ENCODE measurements at regions not wholly inside any gene's neighbourhood (a gene's known extent, or its start where the extent isn't known, plus 50 kb on each side); places are given as distances from the start of the nearest gene placed in this dataset.

DNA sequence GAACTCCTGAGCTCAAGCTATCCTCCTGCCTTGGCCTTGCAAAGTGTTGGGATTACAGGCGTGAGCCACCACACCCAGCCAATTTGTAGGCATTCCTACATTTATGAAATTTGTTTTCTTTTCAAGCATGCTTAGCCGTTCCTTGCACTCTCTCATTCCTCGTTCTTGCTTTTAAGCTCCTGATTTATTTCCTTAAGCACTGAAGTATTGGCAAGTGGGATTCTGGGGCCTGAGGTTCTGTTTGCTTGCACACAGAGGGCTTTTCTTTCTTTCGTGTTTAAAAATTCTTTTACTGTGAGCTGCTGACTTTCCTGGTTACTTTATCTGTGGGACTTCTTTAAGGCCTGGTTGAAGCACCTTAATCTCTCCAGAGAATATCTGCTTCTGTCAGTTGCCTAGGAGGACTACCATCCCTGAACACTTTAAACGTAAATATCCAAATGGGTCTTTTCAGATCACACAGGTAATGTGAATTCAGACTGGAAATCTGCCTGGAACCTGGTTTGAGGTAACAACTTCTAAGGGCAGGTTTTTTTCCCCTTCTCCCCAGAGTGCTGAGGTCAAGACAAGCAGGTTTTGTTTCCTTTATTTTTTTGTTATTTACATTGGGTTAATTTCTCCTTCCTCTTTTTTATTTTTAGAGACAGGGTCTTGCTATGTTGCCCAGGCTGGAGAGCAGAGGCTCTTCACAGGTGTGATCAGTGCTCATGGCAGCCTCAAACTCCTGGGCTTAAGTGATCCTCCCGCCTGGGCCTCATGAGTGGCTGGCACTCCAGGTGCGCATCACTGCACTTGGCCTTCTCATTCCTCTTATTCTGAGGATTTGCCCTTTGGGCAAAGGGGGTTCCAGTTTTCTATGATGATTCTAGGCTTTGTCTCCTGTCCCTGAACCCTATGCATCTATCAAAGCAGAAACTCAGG is 102.9 kb downstream of the PFKFB3 start:
- H3K4me3 ChIP-seq (ENCODE audit: low read depth, low read length), result no peak overlapping the region
- DNase-seq (ENCODE audit: low read depth), result no peak
- TF ChIP-seq CTCF (conservative IDR thresholded peaks at IDR 0.05; ENCODE audit: low read depth, low read length), result no peak

GRCh38 chr10:6306917-6307316 is 104.2 kb downstream of the PFKFB3 start:
- TF ChIP-seq CTCF (conservative IDR thresholded peaks at IDR 0.05; ENCODE audit: low read depth, low read length), result no peak
- DNase-seq (ENCODE audit: low read depth), result no peak
- no peak overlapping the region for H3K4me3 ChIP-seq (ENCODE audit: low read depth, low read length)

- H3K4me3 ChIP-seq (ENCODE audit: low read depth, low read length), result no peak overlapping the region
- no peak for DNase-seq (ENCODE audit: low read depth)
- no peak for TF ChIP-seq CTCF (conservative IDR thresholded peaks at IDR 0.05; ENCODE audit: low read depth, low read length)
These were observed 107.1 kb downstream of the PFKFB3 start for GRCh38 chr10:6309816-6310215.

GRCh38 chr10:6310977-6311376 is 108.2 kb downstream of the PFKFB3 start:
- no peak for DNase-seq (ENCODE audit: low read depth)
- no peak for TF ChIP-seq CTCF (conservative IDR thresholded peaks at IDR 0.05; ENCODE audit: low read depth, low read length)
- H3K4me3 ChIP-seq (ENCODE audit: low read depth, low read length), result no peak overlapping the region

DNA sequence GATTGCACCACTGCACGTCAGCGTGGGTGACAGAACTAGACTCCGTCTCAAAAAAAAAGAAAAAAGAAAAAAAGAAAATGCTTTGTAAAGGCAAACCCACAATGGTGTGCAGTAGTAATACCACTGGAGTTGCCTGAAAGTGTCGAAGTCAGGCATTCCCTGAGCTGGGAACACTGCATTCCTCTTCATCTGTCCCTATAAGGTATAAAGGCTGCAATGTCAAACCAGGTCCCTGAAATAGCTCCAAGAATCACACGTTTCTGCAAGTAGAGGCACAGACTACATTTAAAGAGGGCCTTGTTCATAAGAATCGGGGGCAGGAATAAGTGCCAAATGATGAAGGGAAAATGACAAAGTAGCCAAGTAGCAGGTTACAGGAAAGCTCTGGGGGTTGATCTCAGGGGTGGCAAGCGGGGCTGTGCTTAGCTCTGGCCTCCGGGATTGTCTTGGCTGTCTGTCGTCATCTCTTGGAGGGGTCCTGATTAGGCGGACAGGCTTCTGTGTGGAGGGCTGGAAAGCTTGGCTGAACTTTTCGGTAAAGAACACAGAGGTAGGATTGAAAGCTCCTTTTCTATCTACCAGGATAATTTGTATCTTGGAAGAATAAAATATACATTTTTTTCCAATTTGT is 109.1 kb downstream of the PFKFB3 start:
- DNase-seq (ENCODE audit: low read depth), result no peak
- no peak overlapping the region for H3K4me3 ChIP-seq (ENCODE audit: low read depth, low read length)
- TF ChIP-seq CTCF (conservative IDR thresholded peaks at IDR 0.05; ENCODE audit: low read depth, low read length), result no peak

GRCh38 chr10:6312636-6313035 is 109.9 kb downstream of the PFKFB3 start:
- no peak overlapping the region for H3K4me3 ChIP-seq (ENCODE audit: low read depth, low read length)
- no peak for DNase-seq (ENCODE audit: low read depth)
- no peak for TF ChIP-seq CTCF (conservative IDR thresholded peaks at IDR 0.05; ENCODE audit: low read depth, low read length)
